ENCODE measurements at regions not wholly inside any gene's neighbourhood (a gene's known extent, or its start where the extent isn't known, plus 50 kb on each side); places are given as distances from the start of the nearest gene placed in this dataset.

DNA sequence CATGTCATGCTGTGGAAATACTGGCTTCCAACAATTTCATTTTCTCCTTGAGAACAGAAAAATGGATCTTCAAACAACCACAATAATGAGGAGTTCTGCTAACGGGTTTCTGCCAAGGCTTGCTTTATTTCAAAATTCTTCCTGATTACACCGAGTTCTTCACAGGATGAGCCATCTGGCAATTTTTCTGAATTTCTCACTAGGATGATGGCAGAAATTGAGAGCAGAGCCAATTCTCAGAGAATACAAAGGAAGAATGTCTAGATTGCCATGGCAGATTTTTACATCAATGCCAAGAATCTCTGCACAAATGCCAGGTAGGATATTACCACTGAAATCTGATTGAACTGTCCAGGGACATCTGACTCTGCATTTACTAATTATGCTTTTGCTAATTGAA lies 619.0 kb upstream of the CHRM3 start:
- TF ChIP-seq POLR2AphosphoS5 (IDR thresholded peaks at IDR 0.05; ENCODE audit: borderline replicate concordance, low read depth, low read length) (no peak), FOXP2 (optimal IDR thresholded peaks at IDR 0.05; ENCODE audit: control extremely low read depth, extremely low read length, insufficient read depth) (no peak), EZH2 (IDR thresholded peaks at IDR 0.05) (no peak)
- Histone ChIP-seq H3K4me3 (no peak overlapping the region), H3K9me3 (ENCODE audit: low read depth, low read length) (no peaks in the 10 kb centered on the region; the same call in 1 of the 2 replicates), H3K9ac (ENCODE audit: insufficient read length) (no peak overlapping the region), H3K36me3 (ENCODE audit: insufficient read depth, low read length) (no peaks in the 10 kb centered on the region), H3K27ac (no peak overlapping the region)
- DNase-seq (ENCODE audit: low read depth, low spot score): no peak

DNA sequence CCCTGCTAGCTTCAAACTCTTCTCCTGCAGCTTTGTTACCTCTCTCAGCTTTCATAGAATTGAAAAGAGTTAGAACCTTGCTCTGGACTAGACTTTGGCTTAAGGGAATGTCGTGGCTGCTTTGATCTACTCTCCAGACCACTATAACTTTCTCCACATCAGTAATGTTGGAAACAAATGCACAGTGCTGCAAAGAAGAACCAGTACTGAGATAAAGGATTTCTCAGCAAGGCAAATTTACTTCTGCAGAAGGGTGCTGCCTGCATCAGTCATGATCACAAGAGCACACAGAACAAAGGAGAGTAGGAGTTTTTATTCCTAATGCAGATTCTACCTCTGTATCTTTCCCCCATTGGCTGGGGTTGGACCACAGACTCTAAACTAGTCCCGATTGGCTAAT lies 621.6 kb upstream of the CHRM3 start:
- Histone ChIP-seq H3K27ac (no peak overlapping the region), H3K4me3 (no peak overlapping the region), H3K9ac (ENCODE audit: insufficient read length) (no peak overlapping the region), H3K9me3 (ENCODE audit: low read depth, low read length) (no peaks in the 10 kb centered on the region; the same call in 1 of the 2 replicates), H3K36me3 (ENCODE audit: insufficient read depth, low read length) (no peaks in the 10 kb centered on the region)
- TF ChIP-seq EZH2 (IDR thresholded peaks at IDR 0.05) (no peak), POLR2AphosphoS5 (IDR thresholded peaks at IDR 0.05; ENCODE audit: borderline replicate concordance, low read depth, low read length) (no peak), FOXP2 (optimal IDR thresholded peaks at IDR 0.05; ENCODE audit: control extremely low read depth, extremely low read length, insufficient read depth) (no peak)
- no peak for DNase-seq (ENCODE audit: low read depth, low spot score)

DNA sequence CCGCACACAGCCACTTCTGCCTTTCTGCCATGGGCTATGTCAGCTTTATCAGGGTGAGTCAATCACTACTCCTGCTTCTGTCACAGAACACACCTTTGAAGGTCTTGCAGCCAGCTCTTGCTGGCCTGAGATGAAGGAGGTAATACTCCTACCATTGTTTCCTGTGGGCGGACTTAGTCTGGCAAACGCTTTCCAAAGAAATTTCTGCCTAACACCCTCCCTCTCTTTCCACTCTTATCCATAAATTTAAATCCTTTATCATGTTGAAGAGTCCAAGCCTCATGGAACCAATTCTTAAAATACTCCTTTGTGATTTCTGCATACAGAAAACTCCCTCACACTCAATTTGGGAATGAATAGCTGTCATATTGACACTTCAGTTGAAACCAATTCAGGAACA lies 633.1 kb upstream of the CHRM3 start:
- DNase-seq (ENCODE audit: low read depth, low spot score): no peak
- Histone ChIP-seq H3K9ac (ENCODE audit: insufficient read length) (no peak overlapping the region), H3K36me3 (ENCODE audit: insufficient read depth, low read length) (no peaks in the 10 kb centered on the region), H3K4me3 (no peak overlapping the region), H3K9me3 (ENCODE audit: low read depth, low read length) (no peaks in the 10 kb centered on the region), H3K27ac (no peak overlapping the region)
- TF ChIP-seq EZH2 (IDR thresholded peaks at IDR 0.05): no peak
- no peak for TF ChIP-seq POLR2AphosphoS5 (IDR thresholded peaks at IDR 0.05; ENCODE audit: borderline replicate concordance, low read depth, low read length)
- no peak for TF ChIP-seq FOXP2 (optimal IDR thresholded peaks at IDR 0.05; ENCODE audit: control extremely low read depth, extremely low read length, insufficient read depth)

DNA sequence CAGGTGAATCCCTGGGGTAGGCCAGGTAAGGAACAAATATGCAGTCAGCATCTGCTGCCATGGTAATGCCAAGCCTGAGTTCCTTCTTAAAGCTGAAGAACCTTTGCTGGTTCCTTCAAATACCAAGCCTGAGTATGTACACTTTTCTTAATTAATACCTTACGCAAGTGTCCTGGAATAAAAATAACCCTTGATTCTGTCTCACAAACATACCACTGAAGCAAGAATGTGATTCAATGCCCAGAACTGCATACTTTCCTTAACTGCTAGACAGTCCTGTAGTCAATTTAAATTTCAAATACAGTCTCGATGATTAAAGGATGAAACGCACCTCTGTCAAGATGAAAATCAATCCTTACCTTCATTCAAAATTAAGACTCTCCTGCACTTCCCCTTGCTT lies 634.0 kb upstream of the CHRM3 start:
- Histone ChIP-seq H3K9ac (ENCODE audit: insufficient read length) (no peak overlapping the region), H3K4me3 (no peak overlapping the region), H3K9me3 (ENCODE audit: low read depth, low read length) (no peaks in the 10 kb centered on the region), H3K27ac (no peak overlapping the region), H3K36me3 (ENCODE audit: insufficient read depth, low read length) (no peaks in the 10 kb centered on the region)
- no peak for DNase-seq (ENCODE audit: low read depth, low spot score)
- no peak for TF ChIP-seq EZH2 (IDR thresholded peaks at IDR 0.05)

DNA sequence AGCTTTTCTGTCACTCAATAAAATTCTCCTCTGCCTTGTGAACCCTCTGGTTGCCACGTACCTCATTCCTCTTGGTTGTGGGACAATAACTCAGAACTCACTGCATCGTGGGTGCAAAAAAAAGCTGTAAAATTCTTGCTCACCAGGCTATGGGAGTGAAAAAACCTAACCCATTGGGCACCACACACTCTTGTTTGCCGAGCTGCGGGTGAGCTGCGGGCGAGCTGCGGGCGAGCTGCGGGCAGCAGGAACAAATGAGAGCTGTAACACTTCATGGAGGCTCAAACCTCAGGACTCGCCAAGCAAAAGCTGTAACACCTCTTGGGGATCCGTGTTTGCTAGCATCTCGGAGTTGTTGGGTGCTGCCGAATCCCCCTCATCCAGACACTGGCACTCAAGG lies 641.3 kb upstream of the CHRM3 start:
- Histone ChIP-seq H3K9me3 (ENCODE audit: low read depth, low read length) (no peaks in the 10 kb centered on the region), H3K9ac (ENCODE audit: insufficient read length) (no peak overlapping the region)

DNA sequence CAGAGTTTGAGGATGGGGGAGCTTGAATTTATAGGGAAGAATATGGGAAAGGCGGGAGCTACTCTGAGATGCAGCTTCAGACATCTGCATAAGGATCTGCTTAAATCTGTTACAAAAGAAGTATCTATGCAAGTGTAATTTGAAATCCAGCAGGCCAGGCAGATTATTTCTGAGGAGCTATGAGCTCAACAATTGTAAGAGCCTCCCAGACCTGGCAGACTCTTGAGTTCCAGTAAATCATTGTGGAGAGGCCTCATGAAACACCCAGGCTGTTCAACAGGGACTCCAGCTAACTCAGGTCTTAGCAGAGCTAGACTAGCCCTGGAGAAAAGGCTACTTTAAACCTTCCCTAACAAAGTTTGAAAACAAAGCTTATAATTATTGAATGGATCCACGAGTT lies 647.5 kb upstream of the CHRM3 start:
- Histone ChIP-seq H3K9me3 (ENCODE audit: low read depth, low read length) (no peaks in the 10 kb centered on the region), H3K36me3 (ENCODE audit: insufficient read depth, low read length) (no peaks in the 10 kb centered on the region), H3K27ac (no peak overlapping the region), H3K4me3 (no peak overlapping the region), H3K9ac (ENCODE audit: insufficient read length) (no peak overlapping the region)
- no peak for DNase-seq (ENCODE audit: low read depth, low spot score)
- no peak for TF ChIP-seq FOXP2 (optimal IDR thresholded peaks at IDR 0.05; ENCODE audit: control extremely low read depth, extremely low read length, insufficient read depth)
- no peak for TF ChIP-seq POLR2AphosphoS5 (IDR thresholded peaks at IDR 0.05; ENCODE audit: borderline replicate concordance, low read depth, low read length)
- no peak for TF ChIP-seq EZH2 (IDR thresholded peaks at IDR 0.05)

More for the DNA sequence above, 641.3 kb upstream of the CHRM3 start:
- no peak overlapping the region for H3K4me3 ChIP-seq
- no peak for DNase-seq (ENCODE audit: low read depth, low spot score)
- TF ChIP-seq EZH2 (IDR thresholded peaks at IDR 0.05) (no peak), POLR2AphosphoS5 (IDR thresholded peaks at IDR 0.05; ENCODE audit: borderline replicate concordance, low read depth, low read length) (no peak), FOXP2 (optimal IDR thresholded peaks at IDR 0.05; ENCODE audit: control extremely low read depth, extremely low read length, insufficient read depth) (no peak)
- no peak overlapping the region for H3K27ac ChIP-seq
- no peaks in the 10 kb centered on the region for H3K36me3 ChIP-seq (ENCODE audit: insufficient read depth, low read length)

DNA sequence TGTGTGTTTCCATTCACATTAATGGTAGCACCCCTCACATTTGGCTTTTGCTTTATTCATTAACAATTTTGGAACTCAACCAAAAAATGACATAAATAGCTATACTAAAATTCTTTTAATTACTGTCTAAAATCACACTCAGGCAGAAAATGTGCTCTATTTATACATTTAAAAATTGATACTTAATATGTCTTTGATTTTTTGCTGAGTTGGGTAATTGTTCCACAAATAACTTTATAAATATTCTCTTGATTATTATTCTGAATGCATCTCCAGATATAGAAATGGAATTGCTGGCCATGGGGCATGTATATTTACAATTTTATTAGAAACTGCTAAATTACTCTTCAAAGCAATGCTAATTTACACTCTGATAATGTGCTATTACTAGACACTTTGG lies 658.7 kb upstream of the CHRM3 start:
- Histone ChIP-seq H3K27ac (no peak overlapping the region), H3K9me3 (ENCODE audit: low read depth, low read length) (no peaks in the 10 kb centered on the region), H3K9ac (ENCODE audit: insufficient read length) (no peak overlapping the region), H3K4me3 (no peak overlapping the region), H3K36me3 (ENCODE audit: insufficient read depth, low read length) (no peaks in the 10 kb centered on the region)
- TF ChIP-seq EZH2 (IDR thresholded peaks at IDR 0.05) (no peak), FOXP2 (optimal IDR thresholded peaks at IDR 0.05; ENCODE audit: control extremely low read depth, extremely low read length, insufficient read depth) (no peak), POLR2AphosphoS5 (IDR thresholded peaks at IDR 0.05; ENCODE audit: borderline replicate concordance, low read depth, low read length) (no peak)
- DNase-seq (ENCODE audit: low read depth, low spot score): no peak

DNA sequence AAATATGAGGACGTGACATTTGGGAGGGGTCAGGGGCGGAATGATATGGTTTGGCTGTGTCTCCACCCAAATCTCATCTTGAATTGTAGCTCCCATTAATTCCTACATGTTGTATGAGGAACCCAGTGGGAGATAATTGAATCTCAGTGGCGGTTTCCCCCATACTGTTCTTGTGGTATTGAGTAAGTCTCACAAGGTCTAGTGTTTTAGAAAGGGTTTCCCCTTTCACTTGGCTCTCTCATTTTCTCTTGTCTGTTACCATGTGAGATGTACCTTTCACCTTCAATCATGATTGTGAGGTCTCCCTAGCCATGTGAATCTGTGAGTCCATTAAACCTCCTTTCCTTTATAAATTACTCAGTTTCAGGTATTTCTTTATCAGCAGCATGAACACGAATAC lies 663.6 kb upstream of the CHRM3 start:
- DNase-seq (ENCODE audit: low read depth, low spot score): no peak
- no peak overlapping the region for H3K9ac ChIP-seq (ENCODE audit: insufficient read length)
- no peaks in the 10 kb centered on the region for H3K9me3 ChIP-seq (ENCODE audit: low read depth, low read length)
- H3K4me3 ChIP-seq: no peak overlapping the region
- no peak overlapping the region for H3K27ac ChIP-seq
- no peaks in the 10 kb centered on the region for H3K36me3 ChIP-seq (ENCODE audit: insufficient read depth, low read length)
- TF ChIP-seq FOXP2 (optimal IDR thresholded peaks at IDR 0.05; ENCODE audit: control extremely low read depth, extremely low read length, insufficient read depth) (no peak), EZH2 (IDR thresholded peaks at IDR 0.05) (no peak), POLR2AphosphoS5 (IDR thresholded peaks at IDR 0.05; ENCODE audit: borderline replicate concordance, low read depth, low read length) (no peak)

DNA sequence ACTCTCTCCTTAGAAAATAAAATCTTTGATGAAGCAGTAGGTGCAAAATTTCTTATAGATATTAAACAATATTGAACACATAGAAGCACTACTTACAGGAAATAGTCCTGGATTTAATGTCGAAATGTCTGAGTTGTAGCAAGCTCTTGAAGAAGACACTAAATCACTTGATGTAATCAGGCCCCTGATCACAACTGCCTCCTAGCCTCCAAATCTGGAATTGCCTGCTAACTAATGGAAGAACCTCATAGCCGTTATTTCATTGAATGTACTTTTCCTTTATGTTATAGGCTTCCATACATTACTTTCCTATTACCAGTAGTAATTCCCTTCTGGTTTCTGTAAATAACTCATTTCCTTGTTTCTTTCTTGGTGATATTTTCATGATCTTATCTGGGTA lies 675.7 kb upstream of the CHRM3 start:
- no peak overlapping the region for H3K9ac ChIP-seq (ENCODE audit: insufficient read length)
- H3K36me3 ChIP-seq (ENCODE audit: insufficient read depth, low read length): no peaks in the 10 kb centered on the region
- DNase-seq (ENCODE audit: low read depth, low spot score): no peak
- H3K27ac ChIP-seq: no peak overlapping the region
- no peak overlapping the region for H3K4me3 ChIP-seq
- no peak for TF ChIP-seq FOXP2 (optimal IDR thresholded peaks at IDR 0.05; ENCODE audit: control extremely low read depth, extremely low read length, insufficient read depth)
- TF ChIP-seq POLR2AphosphoS5 (IDR thresholded peaks at IDR 0.05; ENCODE audit: borderline replicate concordance, low read depth, low read length): no peak
- no peak for TF ChIP-seq EZH2 (IDR thresholded peaks at IDR 0.05)
- H3K9me3 ChIP-seq (ENCODE audit: low read depth, low read length): no peaks in the 10 kb centered on the region

All from SK-N-MC (cell line).